ENCODE measurements at regions not wholly inside any gene's neighbourhood (a gene's known extent, or its start where the extent isn't known, plus 50 kb on each side); places are given as distances from the start of the nearest gene placed in this dataset.

DNA sequence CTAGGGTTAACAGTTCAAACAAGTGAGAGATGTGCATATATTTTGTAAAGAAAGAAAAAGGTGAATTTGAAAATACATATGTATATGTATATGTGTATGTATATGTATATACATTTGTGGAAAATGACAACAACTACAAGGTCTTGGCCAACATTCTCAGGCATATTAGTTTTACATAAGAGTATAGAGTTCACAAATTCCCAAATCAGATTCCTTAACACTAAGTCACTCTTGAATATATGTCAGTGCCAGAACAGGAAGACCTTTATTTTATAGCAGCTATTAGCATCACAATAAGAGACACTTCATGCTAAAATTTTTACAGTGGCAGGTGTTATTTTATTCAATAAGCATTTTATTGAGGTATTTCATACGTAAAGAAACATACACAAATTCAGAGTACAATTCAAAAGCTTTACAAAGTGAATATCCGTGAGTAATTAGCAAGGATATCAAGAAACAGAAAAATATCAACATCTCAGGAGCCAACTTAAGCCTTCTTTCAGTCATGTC is 179.7 kb downstream of the SLC6A15 start:
- CTCF ChIA-PET, result no interaction called here
- no peaks in the 10 kb centered on the region for H3K36me3 Mint-ChIP-seq
- H3K4me3 Mint-ChIP-seq, result no peak overlapping the region
- no peak for DNase-seq
- H3K27ac Mint-ChIP-seq, result no peak overlapping the region
- H3K4me1 Mint-ChIP-seq (ENCODE audit: low read depth), result no peaks in the 10 kb centered on the region
- no peaks in the 10 kb centered on the region for H3K9me3 Mint-ChIP-seq
- POLR2A ChIA-PET, result no interaction called here
- intact Hi-C loops (cut with micrococcal nuclease), result no loop called here
- no peaks in the 10 kb centered on the region for H3K27me3 Mint-ChIP-seq

DNA sequence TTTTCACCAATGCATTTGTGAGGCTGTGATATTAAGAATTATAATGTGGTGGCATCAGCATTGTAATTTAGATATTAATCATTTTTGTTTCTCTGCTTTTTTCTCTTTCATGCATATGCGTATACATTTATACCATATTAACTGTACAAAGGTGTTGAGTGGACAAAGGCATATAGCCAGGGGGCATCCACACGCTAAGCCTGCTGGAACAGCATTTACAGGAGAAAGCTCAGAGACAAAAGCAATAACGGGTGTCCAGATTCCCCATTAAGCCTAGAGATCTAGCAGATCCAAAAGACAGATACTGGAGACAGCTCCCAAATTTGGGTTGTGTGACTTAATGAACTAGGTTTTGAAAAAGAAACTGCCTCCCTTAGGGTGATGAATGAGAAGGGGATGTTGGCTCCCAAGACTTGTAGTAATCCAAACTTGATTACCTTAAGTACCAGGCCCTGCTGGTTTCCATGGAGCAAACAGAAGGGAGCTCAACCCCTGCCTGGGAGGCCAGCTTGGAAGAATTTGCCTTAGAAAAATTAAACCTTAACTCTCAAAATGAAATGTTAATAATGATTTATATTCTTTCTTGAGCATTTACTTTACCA is 181.9 kb downstream of the SLC6A15 start:
- ChIA-PET CTCF (no interaction called here), POLR2A (no interaction called here)
- no peaks in the 10 kb centered on the region for H3K36me3 Mint-ChIP-seq
- no peak overlapping the region for H3K27ac Mint-ChIP-seq
- no peaks in the 10 kb centered on the region for H3K27me3 Mint-ChIP-seq
- DNase-seq, result no peak
- peaks cover under 1% of the 10 kb centered on the region for H3K9me3 Mint-ChIP-seq
- intact Hi-C loops (cut with micrococcal nuclease), result no loop called here
- no peak overlapping the region for H3K4me3 Mint-ChIP-seq
- no peaks in the 10 kb centered on the region for H3K4me1 Mint-ChIP-seq (ENCODE audit: low read depth)

DNA sequence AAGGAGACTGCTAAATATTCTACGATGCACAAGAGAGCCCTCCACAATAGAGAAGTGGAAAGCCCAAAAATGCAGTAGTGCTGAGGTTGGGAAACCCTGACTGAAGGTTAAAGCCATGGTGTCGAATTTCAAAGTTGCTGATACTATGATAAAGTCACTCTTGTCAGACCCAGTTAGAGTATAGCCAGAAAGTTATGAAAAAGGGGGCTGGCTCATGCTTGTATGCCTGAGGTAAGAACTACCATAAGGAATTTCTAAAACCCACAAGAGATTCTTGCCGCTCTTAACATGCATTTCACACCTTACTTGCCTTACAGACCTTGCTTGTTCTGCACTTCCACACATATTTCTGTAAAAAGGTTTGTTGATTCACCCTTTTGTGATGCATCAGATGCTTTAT is 184.6 kb downstream of the SLC6A15 start:
- ChIA-PET CTCF (no interaction called here), POLR2A (no interaction called here)
- DNase-seq, result no peak
- intact Hi-C loops (cut with micrococcal nuclease), result no loop called here
- Mint-ChIP-seq H3K4me1 (ENCODE audit: low read depth) (no peaks in the 10 kb centered on the region), H3K4me3 (no peak overlapping the region), H3K9me3 (peaks cover 3% of the 10 kb centered on the region), H3K36me3 (no peaks in the 10 kb centered on the region), H3K27me3 (no peaks in the 10 kb centered on the region), H3K27ac (no peak overlapping the region)

DNA sequence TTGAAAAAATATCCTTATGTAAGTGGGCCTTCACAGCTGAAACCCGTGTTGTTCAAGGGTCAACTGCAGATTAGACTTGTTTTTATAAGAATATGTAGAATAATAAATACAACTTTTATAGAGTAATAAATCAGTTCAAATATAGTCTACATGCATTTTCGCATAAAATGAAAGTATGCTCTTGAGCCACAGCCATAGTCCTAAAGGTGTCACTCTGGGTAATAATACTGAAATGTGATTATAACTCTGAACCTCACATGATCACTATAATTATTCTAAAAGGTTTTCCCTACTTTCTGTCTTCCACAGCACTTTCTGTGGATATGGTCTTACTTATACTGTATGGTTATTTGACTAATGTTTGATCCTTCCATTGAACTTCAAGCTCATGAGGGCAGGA is 185.8 kb downstream of the SLC6A15 start:
- CTCF ChIA-PET, result no interaction called here
- H3K9me3 Mint-ChIP-seq, result peaks cover 3% of the 10 kb centered on the region
- intact Hi-C loops (cut with micrococcal nuclease), result no loop called here

DNA sequence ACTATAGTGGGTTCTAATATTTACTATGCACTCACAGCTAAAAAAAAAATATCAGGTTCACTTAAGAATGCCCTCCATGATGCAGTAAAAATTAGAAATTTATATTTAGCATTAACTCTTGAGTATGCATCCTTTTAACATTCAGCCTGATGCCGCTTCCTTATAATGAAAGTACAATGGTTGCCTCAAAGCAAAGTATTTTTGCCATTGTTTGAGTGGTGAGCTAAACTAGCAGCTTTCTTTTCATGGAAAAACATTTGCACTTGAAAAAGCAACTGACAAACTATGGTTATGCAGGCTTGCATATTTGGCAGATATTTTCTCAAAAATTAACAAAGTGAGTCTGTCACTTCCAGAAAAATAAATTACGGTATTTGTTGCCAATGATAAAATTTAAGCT is 188.6 kb downstream of the SLC6A15 start:
- Mint-ChIP-seq H3K4me1 (ENCODE audit: low read depth) (no peaks in the 10 kb centered on the region), H3K4me3 (no peak overlapping the region), H3K27ac (no peak overlapping the region), H3K27me3 (no peaks in the 10 kb centered on the region), H3K9me3 (peaks cover 3% of the 10 kb centered on the region), H3K36me3 (no peaks in the 10 kb centered on the region)
- POLR2A ChIA-PET, result no interaction called here
- no peak for DNase-seq
- intact Hi-C loops (cut with micrococcal nuclease), result no loop called here
- CTCF ChIA-PET, result no interaction called here

More for the DNA sequence above, 185.8 kb downstream of the SLC6A15 start:
- Mint-ChIP-seq H3K27me3 (no peaks in the 10 kb centered on the region), H3K4me1 (ENCODE audit: low read depth) (no peaks in the 10 kb centered on the region), H3K27ac (no peak overlapping the region), H3K36me3 (no peaks in the 10 kb centered on the region), H3K4me3 (no peak overlapping the region)
- POLR2A ChIA-PET, result no interaction called here
- DNase-seq, result no peak

DNA sequence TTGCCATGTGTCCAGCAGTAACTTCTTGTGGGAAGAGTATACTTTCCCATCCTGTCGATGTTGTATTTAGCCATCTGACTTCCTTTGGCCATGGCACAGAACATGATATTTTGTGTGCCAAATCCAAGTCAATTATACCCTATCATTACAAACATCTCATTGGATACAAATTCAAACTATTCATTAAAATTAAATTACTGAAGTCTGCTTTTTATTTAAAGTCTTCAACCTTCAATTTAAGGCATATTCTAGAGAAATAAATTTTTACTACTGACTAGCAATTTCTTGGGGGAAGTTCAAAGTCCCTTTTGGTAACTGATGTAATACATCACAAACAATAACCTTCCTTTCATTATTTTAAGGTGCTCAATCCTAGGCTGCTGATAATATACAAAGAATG is 192.6 kb downstream of the SLC6A15 start:
- CTCF ChIA-PET, result no interaction called here
- H3K4me1 Mint-ChIP-seq (ENCODE audit: low read depth), result no peaks in the 10 kb centered on the region
- POLR2A ChIA-PET, result no interaction called here
- H3K9me3 Mint-ChIP-seq, result no peaks in the 10 kb centered on the region
- no peaks in the 10 kb centered on the region for H3K36me3 Mint-ChIP-seq
- H3K27ac Mint-ChIP-seq, result no peak overlapping the region
- intact Hi-C loops (cut with micrococcal nuclease), result no loop called here
- DNase-seq, result no peak
- H3K27me3 Mint-ChIP-seq, result no peaks in the 10 kb centered on the region
- no peak overlapping the region for H3K4me3 Mint-ChIP-seq

DNA sequence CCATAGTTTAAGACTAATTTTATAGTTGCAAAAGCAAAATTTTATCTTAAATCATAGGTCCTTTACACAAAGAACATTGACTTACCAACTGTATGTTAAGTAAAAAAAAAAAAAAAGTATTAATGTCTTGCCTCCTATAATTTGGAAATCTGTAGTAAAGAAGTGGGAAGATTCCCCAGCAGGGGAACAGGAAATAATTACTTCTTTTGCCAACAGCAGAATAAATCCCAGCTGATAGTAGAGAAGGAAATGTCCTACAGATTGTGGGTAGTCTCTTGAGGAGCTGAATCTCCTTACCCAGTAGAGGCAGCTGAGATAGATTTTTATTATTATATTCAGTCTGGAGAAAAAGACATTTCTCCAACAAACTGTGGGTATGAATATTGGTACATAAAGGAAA is 193.7 kb downstream of the SLC6A15 start:
- no peaks in the 10 kb centered on the region for H3K27me3 Mint-ChIP-seq
- no peak for DNase-seq
- no peak overlapping the region for H3K27ac Mint-ChIP-seq
- H3K4me1 Mint-ChIP-seq (ENCODE audit: low read depth), result no peaks in the 10 kb centered on the region
- H3K36me3 Mint-ChIP-seq, result no peaks in the 10 kb centered on the region
- CTCF ChIA-PET, result no interaction called here
- intact Hi-C loops (cut with micrococcal nuclease), result no loop called here
- POLR2A ChIA-PET, result no interaction called here
- H3K9me3 Mint-ChIP-seq, result no peaks in the 10 kb centered on the region
- no peak overlapping the region for H3K4me3 Mint-ChIP-seq

DNA sequence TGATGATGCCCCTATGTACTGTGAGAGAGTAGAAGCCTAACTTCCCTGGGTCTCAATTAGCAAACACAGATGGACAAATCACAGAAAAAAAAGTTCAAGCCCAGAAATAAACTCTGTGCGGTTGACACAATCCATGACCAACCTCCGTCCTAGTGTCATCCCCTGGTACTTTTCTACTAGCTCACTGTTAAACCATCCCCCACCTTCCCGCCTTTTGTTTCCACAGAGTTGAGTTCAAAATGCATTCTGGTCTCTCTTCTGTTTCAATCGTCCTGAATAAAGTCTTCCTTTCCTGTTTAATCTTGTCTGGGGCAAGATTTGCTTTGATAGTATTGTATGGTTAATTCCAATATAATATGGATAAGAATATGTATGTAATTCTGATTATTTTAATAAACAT is 199.9 kb downstream of the SLC6A15 start:
- H3K27ac Mint-ChIP-seq, result no peak overlapping the region
- H3K36me3 Mint-ChIP-seq, result no peaks in the 10 kb centered on the region
- DNase-seq, result no peak
- no peak overlapping the region for H3K4me3 Mint-ChIP-seq
- intact Hi-C loops (cut with micrococcal nuclease), result no loop called here
- H3K9me3 Mint-ChIP-seq, result no peaks in the 10 kb centered on the region
- ChIA-PET POLR2A (no interaction called here), CTCF (no interaction called here)
- H3K27me3 Mint-ChIP-seq, result no peaks in the 10 kb centered on the region
- no peaks in the 10 kb centered on the region for H3K4me1 Mint-ChIP-seq (ENCODE audit: low read depth)

DNA sequence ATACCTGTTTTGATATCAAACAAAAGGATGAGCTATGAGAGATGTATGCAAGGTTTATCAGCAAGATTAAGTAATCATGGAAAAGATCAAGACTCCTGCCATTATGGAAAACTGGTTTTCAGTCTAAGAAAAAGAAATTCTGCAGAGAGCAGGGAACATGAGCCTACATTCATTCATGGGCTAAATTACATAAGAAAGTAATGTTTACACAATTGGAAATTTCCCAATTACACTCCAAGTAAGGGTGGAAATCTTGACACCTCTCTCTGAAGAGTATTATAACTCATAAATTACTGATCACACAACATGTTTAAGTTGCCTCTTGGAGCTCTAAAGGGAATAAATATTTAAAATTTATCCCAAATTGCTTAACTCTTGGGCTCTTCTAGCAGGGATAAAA is 206.2 kb downstream of the SLC6A15 start:
- ChIA-PET POLR2A (no interaction called here), CTCF (no interaction called here)
- Mint-ChIP-seq H3K36me3 (no peaks in the 10 kb centered on the region), H3K27ac (no peak overlapping the region), H3K9me3 (no peaks in the 10 kb centered on the region), H3K4me1 (ENCODE audit: low read depth) (no peaks in the 10 kb centered on the region), H3K4me3 (no peak overlapping the region), H3K27me3 (no peaks in the 10 kb centered on the region)
- intact Hi-C loops (cut with micrococcal nuclease), result no loop called here
- no peak for DNase-seq

DNA sequence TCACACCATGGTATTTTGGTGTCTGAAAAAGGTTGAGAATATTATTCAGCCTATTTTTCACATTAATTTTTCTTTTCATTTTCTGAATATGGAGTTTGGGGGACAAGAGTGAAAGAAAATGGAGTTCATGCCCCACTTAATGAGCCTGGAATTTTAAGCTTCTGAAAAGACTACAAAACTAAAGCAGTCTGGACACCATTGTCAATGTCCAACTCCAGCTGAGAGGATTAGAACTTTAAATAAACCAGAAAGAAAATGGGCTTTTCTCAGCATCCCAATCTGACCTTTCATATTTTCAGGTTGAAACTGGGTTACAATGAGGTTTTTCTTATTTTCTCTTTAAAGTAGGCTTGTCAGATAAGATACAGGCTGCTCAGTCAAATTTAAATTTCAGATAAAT is 207.7 kb downstream of the SLC6A15 start:
- CTCF ChIA-PET, result no interaction called here

DNA sequence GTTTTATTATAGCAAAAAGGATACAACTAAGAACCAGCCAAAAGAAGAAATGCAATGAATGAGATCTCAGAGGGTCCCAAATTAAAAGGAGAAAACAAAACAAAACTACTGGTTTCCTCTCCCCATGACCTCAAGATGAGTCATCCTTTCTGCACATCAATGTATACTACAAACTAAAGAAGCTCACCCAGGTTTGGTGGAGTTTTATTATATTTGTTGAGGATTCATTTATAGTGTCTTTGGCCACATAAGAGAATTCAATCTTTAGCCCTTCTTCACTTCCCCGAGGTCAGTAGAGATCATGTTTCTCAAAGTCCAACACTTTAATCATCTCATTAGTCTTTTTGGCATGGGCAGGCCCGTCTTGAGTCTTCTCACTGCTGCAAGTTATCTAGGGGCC is 210.6 kb downstream of the SLC6A15 start:
- intact Hi-C loops (cut with micrococcal nuclease), result no loop called here
- no peaks in the 10 kb centered on the region for H3K9me3 Mint-ChIP-seq
- ChIA-PET POLR2A (no interaction called here), CTCF (no interaction called here)
- H3K27ac Mint-ChIP-seq, result no peak overlapping the region
- H3K4me1 Mint-ChIP-seq (ENCODE audit: low read depth), result no peaks in the 10 kb centered on the region
- DNase-seq, result no peak
- no peak overlapping the region for H3K4me3 Mint-ChIP-seq
- no peaks in the 10 kb centered on the region for H3K36me3 Mint-ChIP-seq
- no peaks in the 10 kb centered on the region for H3K27me3 Mint-ChIP-seq

More for the DNA sequence above, 207.7 kb downstream of the SLC6A15 start:
- no peaks in the 10 kb centered on the region for H3K9me3 Mint-ChIP-seq
- DNase-seq, result no peak
- H3K27ac Mint-ChIP-seq, result no peak overlapping the region
- no peaks in the 10 kb centered on the region for H3K4me1 Mint-ChIP-seq (ENCODE audit: low read depth)
- H3K36me3 Mint-ChIP-seq, result no peaks in the 10 kb centered on the region
- POLR2A ChIA-PET, result no interaction called here
- intact Hi-C loops (cut with micrococcal nuclease), result no loop called here
- H3K27me3 Mint-ChIP-seq, result no peaks in the 10 kb centered on the region
- H3K4me3 Mint-ChIP-seq, result no peak overlapping the region

DNA sequence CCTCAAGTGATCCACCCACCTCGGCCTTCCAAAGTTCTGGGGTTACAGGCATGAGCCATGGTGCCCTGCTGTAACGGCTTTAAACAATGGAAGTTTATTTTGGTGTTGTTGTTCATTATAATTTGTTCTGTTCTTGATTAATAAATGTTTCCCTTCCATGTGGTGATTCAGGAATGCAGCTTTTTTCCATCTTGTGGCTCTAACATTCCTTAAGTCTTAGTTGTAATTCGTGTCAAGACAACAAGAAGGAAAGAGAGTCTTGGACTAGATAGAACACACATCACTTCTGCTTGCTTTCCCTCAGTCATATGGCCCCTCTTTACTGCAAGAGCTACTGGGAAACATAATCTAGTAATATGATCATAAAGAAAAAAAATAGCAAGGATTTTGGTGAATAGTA is 211.6 kb downstream of the SLC6A15 start:
- Mint-ChIP-seq H3K27ac (no peak overlapping the region), H3K36me3 (no peaks in the 10 kb centered on the region), H3K4me3 (no peak overlapping the region), H3K9me3 (no peaks in the 10 kb centered on the region), H3K27me3 (no peaks in the 10 kb centered on the region), H3K4me1 (ENCODE audit: low read depth) (no peaks in the 10 kb centered on the region)
- no peak for DNase-seq
- CTCF ChIA-PET, result no interaction called here
- intact Hi-C loops (cut with micrococcal nuclease), result no loop called here
- POLR2A ChIA-PET, result no interaction called here

DNA sequence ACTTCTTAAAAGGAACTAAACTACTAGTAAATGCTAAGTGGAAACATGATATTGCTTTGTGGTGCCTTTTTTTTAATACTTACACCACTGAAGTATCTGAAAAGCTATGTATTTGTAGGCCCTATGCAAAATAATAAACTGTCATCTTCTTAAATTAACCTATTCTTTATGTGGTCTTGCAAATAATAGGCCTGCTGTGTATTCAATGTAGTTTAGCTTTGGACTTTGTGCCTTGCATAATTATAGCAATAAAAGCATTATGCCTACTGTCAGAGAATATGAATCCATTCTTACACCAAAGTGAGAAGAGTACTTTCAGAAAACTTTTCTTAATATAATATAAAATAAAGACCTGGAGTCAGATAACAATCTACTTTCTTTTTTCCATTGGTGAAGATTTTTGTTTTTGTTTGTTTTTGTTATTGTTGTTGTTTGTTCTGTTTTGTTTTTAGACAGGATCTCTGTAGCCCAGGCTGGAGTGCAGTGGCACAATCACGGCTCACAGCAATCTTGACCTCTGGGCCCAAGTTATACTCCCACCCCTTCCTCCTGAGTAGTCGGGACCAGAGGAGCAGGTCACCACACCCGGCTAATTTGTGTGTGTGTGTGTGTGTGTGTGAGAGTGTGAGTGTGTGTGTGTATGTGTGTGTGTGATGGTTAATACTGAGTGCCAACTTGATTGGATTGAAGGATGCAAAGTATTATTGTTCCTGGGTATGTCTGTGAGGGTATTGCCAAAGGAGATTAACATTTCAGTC is 213.8 kb downstream of the SLC6A15 start:
- H3K27me3 Mint-ChIP-seq, result no peaks in the 10 kb centered on the region
- intact Hi-C loops (cut with micrococcal nuclease), result no loop called here
- POLR2A ChIA-PET, result no interaction called here
- H3K9me3 Mint-ChIP-seq, result no peaks in the 10 kb centered on the region
- no peak overlapping the region for H3K4me3 Mint-ChIP-seq
- no peaks in the 10 kb centered on the region for H3K4me1 Mint-ChIP-seq (ENCODE audit: low read depth)
- CTCF ChIA-PET, result no interaction called here
- no peaks in the 10 kb centered on the region for H3K36me3 Mint-ChIP-seq
- DNase-seq, result no peak
- no peak overlapping the region for H3K27ac Mint-ChIP-seq
